VCaP (cell line): ENCODE measurements at regions not wholly inside any gene's neighbourhood (a gene's known extent, or its start where the extent isn't known, plus 50 kb on each side); places are given as distances from the start of the nearest gene placed in this dataset.

ENCODE experiments used
- H3K27ac ChIP-seq: fragments of 450-650 bp; 2 replicates; pipeline ENCODE4 v1.5.1; 2017
- CTCF ChIP-seq: fragments of 450-650 bp; conservative IDR thresholded peaks from 2 replicates; pipeline ENCODE4 v1.5.1; 2017; ENCODE audit warnings: mild to moderate bottlenecking, moderate library complexity

- no peak overlapping the region for H3K27ac ChIP-seq
- TF ChIP-seq CTCF: no peak
Measured at GRCh38 chr20:11267762-11268335, 594.0 kb upstream of the JAG1 start.

GRCh38 chr20:11270566-11270965 is 596.8 kb upstream of the JAG1 start:
- H3K27ac ChIP-seq: no peak overlapping the region
- no peak for TF ChIP-seq CTCF

GRCh38 chr20:11271319-11271718 is 597.5 kb upstream of the JAG1 start:
- TF ChIP-seq CTCF: peak; percentile 29; the same call in 1 of the 2 replicates
- no peak overlapping the region for H3K27ac ChIP-seq

- TF ChIP-seq CTCF: no peak
- H3K27ac ChIP-seq: no peak overlapping the region
Measured at GRCh38 chr20:11271920-11272594, 598.3 kb upstream of the JAG1 start.

GRCh38 chr20:11274141-11274594 is 600.4 kb upstream of the JAG1 start:
- no peak overlapping the region for H3K27ac ChIP-seq
- TF ChIP-seq CTCF: peak; percentile 92

- no peak for TF ChIP-seq CTCF
- no peak overlapping the region for H3K27ac ChIP-seq
Measured at GRCh38 chr20:11275740-11276139, 601.9 kb upstream of the JAG1 start.

GRCh38 chr20:11277170-11277569 is 603.4 kb upstream of the JAG1 start:
- no peak overlapping the region for H3K27ac ChIP-seq
- no peak for TF ChIP-seq CTCF
